Prostate gland (tissue), 2 donors: ENCODE measurements at regions not wholly inside any gene's neighbourhood (a gene's known extent, or its start where the extent isn't known, plus 50 kb on each side); places are given as distances from the start of the nearest gene placed in this dataset.

ENCODE experiments used
- CTCF ChIP-seq, 4 experiments: fragments of 200-600 bp in 2 of 4; fragments of 450-650 bp in 2 of 4; sonication (generic) in 2 of 4; IDR thresholded peaks; 1 replicate in 3 of 4; 2 replicates in 1 of 4; pipeline ENCODE4 v1.5.1; 2016 to 2019; ENCODE audit warnings: antibody characterized with exemption in 4 of 4, mild to moderate bottlenecking in 2 of 4, moderate library complexity in 2 of 4
- POLR2A ChIP-seq: fragments of 450-650 bp; IDR thresholded peaks from one replicate; pipeline ENCODE4 v1.6.1; 2016; ENCODE audit warnings: antibody characterized with exemption, mild to moderate bottlenecking

GRCh38 chr3:102735311-102735710, 300.5 kb downstream of the ZPLD1 start:
- TF ChIP-seq CTCF (IDR thresholded peaks at IDR 0.05) = no peak
- TF ChIP-seq POLR2A = no peak
